ENCODE measurements at regions not wholly inside any gene's neighbourhood (a gene's known extent, or its start where the extent isn't known, plus 50 kb on each side); places are given as distances from the start of the nearest gene placed in this dataset.

DNA sequence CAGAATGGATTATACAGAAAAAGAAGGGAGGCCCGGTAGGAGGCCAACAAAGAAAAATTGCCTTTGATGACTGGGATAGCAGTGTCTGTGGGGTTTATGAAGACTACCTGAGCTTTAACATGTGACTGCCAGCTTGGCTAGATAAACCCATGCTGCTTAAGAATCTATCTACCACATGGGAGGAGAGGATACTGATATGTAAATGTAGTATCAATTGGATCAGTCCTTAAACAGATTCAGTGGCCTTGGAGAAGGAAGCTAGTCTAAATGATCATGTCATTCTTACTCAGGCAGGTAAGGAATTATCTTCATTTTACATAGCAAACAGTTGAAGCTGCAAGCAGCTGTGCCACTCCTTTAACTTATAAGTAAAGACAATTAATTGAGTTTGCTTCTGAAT is 50.0 kb upstream of the SYNPR start:
- Mint-ChIP-seq H3K4me3 (no peak overlapping the region), H3K4me1 (no peaks in the 10 kb centered on the region), H3K9me3 (peaks cover 4% of the 10 kb centered on the region in 2 donors), H3K36me3 (no peaks in the 10 kb centered on the region), H3K27me3 (no peaks in the 10 kb centered on the region), H3K27ac (no peak overlapping the region)
- ATAC-seq (replicated peaks) (no peak), DNase-seq (no peak)

Measured in stimulated activated naive B cell treated with anti-CD40 and anti-IgM and Interleukin-4, amounts not matched to agents 10 μg/mL and 1 μg/mL and 100 μg/mL, for 72 hours (primary cell).